ENCODE measurements at regions not wholly inside any gene's neighbourhood (a gene's known extent, or its start where the extent isn't known, plus 50 kb on each side); places are given as distances from the start of the nearest gene placed in this dataset.

GRCh38 chr7:156046031-156046560, 233.8 kb upstream of the SHH start:
- POLR2A ChIA-PET = no interaction called here
- intact Hi-C loops (cut with micrococcal nuclease) = no loop called here
- CTCF ChIA-PET = no interaction called here
- DNase-seq (ENCODE audit: unreplicated experiment) = no peak
- no peaks in the 10 kb centered on the region for H3K9me3 Mint-ChIP-seq (ENCODE audit: unreplicated experiment)
- H3K4me3 Mint-ChIP-seq (ENCODE audit: unreplicated experiment) = no peak overlapping the region
- H3K36me3 Mint-ChIP-seq (ENCODE audit: insufficient read depth, unreplicated experiment) = no peaks in the 10 kb centered on the region
- H3K4me1 Mint-ChIP-seq (ENCODE audit: insufficient read depth, unreplicated experiment) = no peaks in the 10 kb centered on the region
- no peak overlapping the region for H3K27ac Mint-ChIP-seq (ENCODE audit: low read depth, unreplicated experiment)
- TF ChIP-seq CTCF (IDR thresholded peaks at IDR 0.05; ENCODE audit: unreplicated experiment) = no peak
- H3K27me3 Mint-ChIP-seq (ENCODE audit: insufficient read depth, unreplicated experiment) = peaks cover 36% of the 10 kb centered on the region
- BruUV-seq (replicated peaks) = no TSS peak

DNA sequence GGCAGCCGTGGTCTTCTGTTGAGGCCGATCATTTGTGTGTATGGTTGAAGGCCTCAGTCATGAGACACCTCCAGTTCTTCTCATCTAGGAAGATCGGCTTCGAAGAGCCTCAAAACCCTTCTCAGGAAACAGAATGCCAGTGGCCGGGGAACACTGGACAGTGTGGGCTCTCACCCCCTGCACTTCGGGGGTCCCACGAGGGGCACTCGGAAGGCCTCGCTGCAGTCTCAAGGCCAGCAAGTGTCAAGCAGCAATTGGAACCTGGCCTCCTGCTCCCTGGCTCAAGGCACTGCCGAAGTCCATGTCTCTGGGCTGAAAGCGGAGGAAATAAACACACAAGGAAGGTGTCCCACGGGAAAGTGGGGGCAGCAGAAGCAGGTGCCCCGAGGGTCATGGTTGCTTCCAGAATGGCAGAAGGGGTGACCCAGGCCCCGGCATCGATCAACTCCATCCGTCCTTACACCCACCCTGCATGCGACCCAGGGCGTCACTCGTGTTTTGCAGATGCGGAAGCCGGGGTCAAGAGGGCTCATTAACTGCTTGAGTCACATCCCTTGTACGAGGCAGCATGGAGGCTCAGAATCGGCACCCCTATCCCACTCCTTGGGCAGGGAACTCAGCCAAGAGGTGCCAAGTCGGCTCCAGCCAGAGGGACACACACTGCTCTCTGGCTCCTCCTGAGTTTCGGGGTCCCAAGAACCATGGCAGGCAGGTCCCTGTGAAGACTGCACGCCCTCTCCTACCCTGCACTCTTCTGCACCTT, 231.3 kb upstream of the SHH start:
- Mint-ChIP-seq H3K9me3 (ENCODE audit: unreplicated experiment) (no peaks in the 10 kb centered on the region), H3K27ac (ENCODE audit: low read depth, unreplicated experiment) (no peak overlapping the region), H3K4me1 (ENCODE audit: insufficient read depth, unreplicated experiment) (no peaks in the 10 kb centered on the region), H3K4me3 (ENCODE audit: unreplicated experiment) (no peak overlapping the region), H3K36me3 (ENCODE audit: insufficient read depth, unreplicated experiment) (no peaks in the 10 kb centered on the region), H3K27me3 (ENCODE audit: insufficient read depth, unreplicated experiment) (peaks cover 50% of the 10 kb centered on the region)
- no peak for DNase-seq (ENCODE audit: unreplicated experiment)
- ChIA-PET CTCF (no interaction called here), POLR2A (no interaction called here)
- BruUV-seq (replicated peaks) = no TSS peak
- TF ChIP-seq CTCF (IDR thresholded peaks at IDR 0.05; ENCODE audit: unreplicated experiment) = no peak
- intact Hi-C loops (cut with micrococcal nuclease) = no loop called here

GRCh38 chr7:156041398-156041797, 229.1 kb upstream of the SHH start:
- H3K9me3 Mint-ChIP-seq (ENCODE audit: unreplicated experiment) = no peaks in the 10 kb centered on the region
- intact Hi-C loops (cut with micrococcal nuclease) = no loop called here
- H3K27me3 Mint-ChIP-seq (ENCODE audit: insufficient read depth, unreplicated experiment) = peaks cover 54% of the 10 kb centered on the region
- CTCF ChIA-PET = no interaction called here
- H3K36me3 Mint-ChIP-seq (ENCODE audit: insufficient read depth, unreplicated experiment) = no peaks in the 10 kb centered on the region
- BruUV-seq (replicated peaks) = no TSS peak
- no peaks in the 10 kb centered on the region for H3K4me1 Mint-ChIP-seq (ENCODE audit: insufficient read depth, unreplicated experiment)
- POLR2A ChIA-PET = no interaction called here
- DNase-seq (ENCODE audit: unreplicated experiment) = no peak
- TF ChIP-seq CTCF (IDR thresholded peaks at IDR 0.05; ENCODE audit: unreplicated experiment) = no peak
- H3K4me3 Mint-ChIP-seq (ENCODE audit: unreplicated experiment) = no peak overlapping the region
- no peak overlapping the region for H3K27ac Mint-ChIP-seq (ENCODE audit: low read depth, unreplicated experiment)

GRCh38 chr7:156039971-156040677, 227.9 kb upstream of the SHH start:
- Mint-ChIP-seq H3K9me3 (ENCODE audit: unreplicated experiment) (no peaks in the 10 kb centered on the region), H3K4me3 (ENCODE audit: unreplicated experiment) (no peak overlapping the region), H3K36me3 (ENCODE audit: insufficient read depth, unreplicated experiment) (no peaks in the 10 kb centered on the region), H3K4me1 (ENCODE audit: insufficient read depth, unreplicated experiment) (no peaks in the 10 kb centered on the region), H3K27me3 (ENCODE audit: insufficient read depth, unreplicated experiment) (peaks cover 67% of the 10 kb centered on the region), H3K27ac (ENCODE audit: low read depth, unreplicated experiment) (no peak overlapping the region)
- BruUV-seq (replicated peaks) = no TSS peak
- ChIA-PET POLR2A (no interaction called here), CTCF (no interaction called here)
- no peak for DNase-seq (ENCODE audit: unreplicated experiment)
- intact Hi-C loops (cut with micrococcal nuclease) = no loop called here
- no peak for TF ChIP-seq CTCF (IDR thresholded peaks at IDR 0.05; ENCODE audit: unreplicated experiment)

Data from MCF 10A (cell line).